ENCODE measurements at regions not wholly inside any gene's neighbourhood (a gene's known extent, or its start where the extent isn't known, plus 50 kb on each side); places are given as distances from the start of the nearest gene placed in this dataset.

DNA sequence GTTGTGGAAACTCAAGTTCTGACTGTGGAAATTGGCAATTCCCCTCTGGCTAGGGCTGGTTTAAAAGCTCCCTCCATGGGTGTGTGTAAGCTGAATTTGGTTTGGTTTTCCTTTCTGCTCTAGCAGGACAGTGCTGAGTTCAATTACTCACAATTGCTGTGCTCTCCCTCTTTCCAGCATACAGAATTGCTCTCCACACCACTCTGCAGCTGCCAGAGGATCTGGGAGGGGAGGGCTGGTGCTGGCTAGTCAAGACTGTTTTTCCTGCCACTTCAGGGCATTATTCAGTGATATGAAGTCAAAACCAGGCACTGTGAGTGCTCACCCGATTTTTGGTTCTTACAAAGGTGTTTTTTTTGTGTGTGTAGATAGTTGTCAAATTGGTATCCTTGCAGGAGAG, 336.9 kb upstream of the SLC24A2 start:
- H3K4me2 ChIP-seq (ENCODE audit: low read length) = no peak overlapping the region
- peaks cover 2% of the 10 kb centered on the region for H3K4me1 ChIP-seq (ENCODE audit: control insufficient read depth, low read depth, low read length)
- no peak overlapping the region for H3K23ac ChIP-seq (ENCODE audit: low read length)
- H3K18ac ChIP-seq (ENCODE audit: low read length) = no peak overlapping the region
- H2BK120ac ChIP-seq (ENCODE audit: low read depth, low read length) = no peak overlapping the region
- no peak overlapping the region for H3K56ac ChIP-seq (ENCODE audit: low read length)
- H3K27ac ChIP-seq (ENCODE audit: low read depth, low read length) = no peak overlapping the region
- no peak overlapping the region for H4K5ac ChIP-seq (ENCODE audit: low read length)
- no peaks in the 10 kb centered on the region for H3K79me1 ChIP-seq (ENCODE audit: low read length)
- H3K4me3 ChIP-seq (ENCODE audit: low read length) = no peak overlapping the region
- DNase-seq = no peak
- no peak overlapping the region for H2AK5ac ChIP-seq (ENCODE audit: low read length)
- no peaks in the 10 kb centered on the region for H3K27me3 ChIP-seq (ENCODE audit: insufficient read depth, low read length, poor library complexity)
- no peaks in the 10 kb centered on the region for H3K36me3 ChIP-seq (ENCODE audit: control insufficient read depth, insufficient read depth, low read length)
- H3K4ac ChIP-seq (ENCODE audit: low read depth, low read length) = no peak overlapping the region
- WGBS (ENCODE audit: extremely low coverage, insufficient coverage, low lambda C conversion rate) = no CpG with 5 or more reads among the region's 1 CpG
- H4K8ac ChIP-seq (ENCODE audit: low read depth, low read length) = no peak overlapping the region
- H2BK5ac ChIP-seq (ENCODE audit: low read length) = no peak overlapping the region
- no peak overlapping the region for H3K9ac ChIP-seq (ENCODE audit: low read length)
- no peaks in the 10 kb centered on the region for H3K79me2 ChIP-seq (ENCODE audit: control insufficient read depth, insufficient read depth, low read length)
- no peak overlapping the region for H2BK15ac ChIP-seq (replicated peaks; ENCODE audit: low read depth)

DNA sequence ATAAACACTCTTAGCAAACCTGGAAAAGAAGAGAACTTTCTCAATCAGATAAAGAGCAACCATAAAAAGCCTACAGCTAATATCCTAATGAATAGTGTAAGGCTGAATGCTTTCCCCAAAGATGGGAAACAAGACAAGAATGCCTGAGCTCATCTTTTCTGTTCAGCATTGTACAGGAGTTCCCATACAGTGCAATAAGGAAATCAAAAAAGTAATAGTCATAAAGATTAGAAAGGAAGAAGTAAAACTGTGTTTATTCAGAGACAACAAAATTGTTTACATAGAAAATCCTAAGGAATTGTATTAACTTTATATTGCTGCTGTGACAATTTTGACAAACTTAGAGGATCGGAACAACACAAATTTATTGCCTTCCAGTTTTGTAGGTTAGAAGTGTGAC, 330.7 kb upstream of the SLC24A2 start:
- H3K4ac ChIP-seq (ENCODE audit: low read depth, low read length) = no peak overlapping the region
- no peak overlapping the region for H3K4me2 ChIP-seq (ENCODE audit: low read length)
- H2AK5ac ChIP-seq (ENCODE audit: low read length) = no peak overlapping the region
- no CpG with 5 or more reads among the region's 1 CpG for WGBS (ENCODE audit: extremely low coverage, insufficient coverage, low lambda C conversion rate)
- H2BK15ac ChIP-seq (replicated peaks; ENCODE audit: low read depth) = no peak overlapping the region
- no peaks in the 10 kb centered on the region for H3K79me2 ChIP-seq (ENCODE audit: control insufficient read depth, insufficient read depth, low read length)
- H3K4me3 ChIP-seq (ENCODE audit: low read length) = no peak overlapping the region
- H3K18ac ChIP-seq (ENCODE audit: low read length) = no peak overlapping the region
- H2BK120ac ChIP-seq (ENCODE audit: low read depth, low read length) = no peak overlapping the region
- no peak overlapping the region for H3K56ac ChIP-seq (ENCODE audit: low read length)
- H3K27ac ChIP-seq (ENCODE audit: low read depth, low read length) = no peak overlapping the region
- no peaks in the 10 kb centered on the region for H3K27me3 ChIP-seq (ENCODE audit: insufficient read depth, low read length, poor library complexity)
- H3K9ac ChIP-seq (ENCODE audit: low read length) = no peak overlapping the region
- H3K23ac ChIP-seq (ENCODE audit: low read length) = no peak overlapping the region
- no peak overlapping the region for H2BK5ac ChIP-seq (ENCODE audit: low read length)
- H3K79me1 ChIP-seq (ENCODE audit: low read length) = no peaks in the 10 kb centered on the region
- no peaks in the 10 kb centered on the region for H3K36me3 ChIP-seq (ENCODE audit: control insufficient read depth, insufficient read depth, low read length)
- no peak overlapping the region for H4K5ac ChIP-seq (ENCODE audit: low read length)
- no peaks in the 10 kb centered on the region for H3K4me1 ChIP-seq (ENCODE audit: control insufficient read depth, low read depth, low read length)
- no peak for DNase-seq
- H4K8ac ChIP-seq (ENCODE audit: low read depth, low read length) = no peak overlapping the region

DNA sequence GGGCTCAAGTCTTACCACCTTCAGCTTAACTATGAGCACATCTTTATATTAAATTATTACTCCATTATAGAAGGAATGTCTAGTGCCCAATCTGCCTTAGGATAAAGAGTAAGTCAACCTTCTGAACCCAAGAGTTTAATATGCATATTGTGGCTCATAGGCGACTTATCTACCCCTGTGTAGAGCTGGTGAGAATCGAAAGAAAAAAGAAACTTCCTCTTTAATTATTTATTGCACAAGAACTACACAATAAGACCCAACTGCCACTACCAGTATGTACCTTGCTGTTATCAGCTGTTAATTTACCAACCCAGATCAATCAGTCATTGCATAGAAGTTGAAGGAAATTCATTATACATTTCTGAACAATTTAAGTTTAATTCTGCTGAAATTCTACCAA, 329.1 kb upstream of the SLC24A2 start:
- H3K27me3 ChIP-seq (ENCODE audit: insufficient read depth, low read length, poor library complexity) = no peaks in the 10 kb centered on the region
- H3K79me1 ChIP-seq (ENCODE audit: low read length) = no peaks in the 10 kb centered on the region
- no peaks in the 10 kb centered on the region for H3K36me3 ChIP-seq (ENCODE audit: control insufficient read depth, insufficient read depth, low read length)
- H3K18ac ChIP-seq (ENCODE audit: low read length) = no peak overlapping the region
- no peak overlapping the region for H2BK5ac ChIP-seq (ENCODE audit: low read length)
- H3K56ac ChIP-seq (ENCODE audit: low read length) = no peak overlapping the region
- no peak for DNase-seq
- H3K4me1 ChIP-seq (ENCODE audit: control insufficient read depth, low read depth, low read length) = no peaks in the 10 kb centered on the region
- no peak overlapping the region for H4K5ac ChIP-seq (ENCODE audit: low read length)
- H3K4me2 ChIP-seq (ENCODE audit: low read length) = no peak overlapping the region
- H3K9ac ChIP-seq (ENCODE audit: low read length) = no peak overlapping the region
- H3K79me2 ChIP-seq (ENCODE audit: control insufficient read depth, insufficient read depth, low read length) = no peaks in the 10 kb centered on the region
- H3K27ac ChIP-seq (ENCODE audit: low read depth, low read length) = no peak overlapping the region
- WGBS (ENCODE audit: extremely low coverage, insufficient coverage, low lambda C conversion rate) = no CpG with 5 or more reads among the region's 2 CpGs
- H2AK5ac ChIP-seq (ENCODE audit: low read length) = no peak overlapping the region
- no peak overlapping the region for H2BK120ac ChIP-seq (ENCODE audit: low read depth, low read length)
- H3K4ac ChIP-seq (ENCODE audit: low read depth, low read length) = no peak overlapping the region
- no peak overlapping the region for H3K23ac ChIP-seq (ENCODE audit: low read length)
- H4K8ac ChIP-seq (ENCODE audit: low read depth, low read length) = no peak overlapping the region
- no peak overlapping the region for H3K4me3 ChIP-seq (ENCODE audit: low read length)
- H2BK15ac ChIP-seq (replicated peaks; ENCODE audit: low read depth) = no peak overlapping the region

DNA sequence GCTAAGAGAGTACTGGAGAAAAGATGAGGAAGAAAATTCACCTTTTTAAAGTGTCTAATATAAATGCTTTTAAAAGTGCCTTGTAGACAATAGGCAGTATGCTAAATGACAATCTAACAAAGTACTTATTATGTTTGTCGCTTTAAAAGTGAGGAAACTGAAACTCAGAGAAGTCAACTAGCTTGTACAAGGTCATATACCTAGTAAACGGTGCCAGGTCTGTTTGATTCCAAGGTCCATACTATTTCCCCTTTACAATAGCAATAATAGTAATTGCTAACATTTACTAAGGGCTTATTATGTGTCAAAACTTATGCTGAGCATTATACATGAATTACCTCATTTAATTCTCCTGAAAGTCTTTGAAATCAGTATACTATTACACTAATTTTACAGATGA, 328.6 kb upstream of the SLC24A2 start:
- no peaks in the 10 kb centered on the region for H3K79me2 ChIP-seq (ENCODE audit: control insufficient read depth, insufficient read depth, low read length)
- H3K27me3 ChIP-seq (ENCODE audit: insufficient read depth, low read length, poor library complexity) = no peaks in the 10 kb centered on the region
- H3K4me3 ChIP-seq (ENCODE audit: low read length) = no peak overlapping the region
- no peak overlapping the region for H2BK5ac ChIP-seq (ENCODE audit: low read length)
- no peak for DNase-seq
- no peak overlapping the region for H3K4ac ChIP-seq (ENCODE audit: low read depth, low read length)
- H3K79me1 ChIP-seq (ENCODE audit: low read length) = no peaks in the 10 kb centered on the region
- H3K36me3 ChIP-seq (ENCODE audit: control insufficient read depth, insufficient read depth, low read length) = no peaks in the 10 kb centered on the region
- no peak overlapping the region for H3K4me2 ChIP-seq (ENCODE audit: low read length)
- H3K18ac ChIP-seq (ENCODE audit: low read length) = no peak overlapping the region
- no peak overlapping the region for H3K23ac ChIP-seq (ENCODE audit: low read length)
- H2AK5ac ChIP-seq (ENCODE audit: low read length) = no peak overlapping the region
- no peak overlapping the region for H3K9ac ChIP-seq (ENCODE audit: low read length)
- H3K4me1 ChIP-seq (ENCODE audit: control insufficient read depth, low read depth, low read length) = no peaks in the 10 kb centered on the region
- no peak overlapping the region for H2BK120ac ChIP-seq (ENCODE audit: low read depth, low read length)
- no peak overlapping the region for H4K5ac ChIP-seq (ENCODE audit: low read length)
- H4K8ac ChIP-seq (ENCODE audit: low read depth, low read length) = no peak overlapping the region
- H3K56ac ChIP-seq (ENCODE audit: low read length) = no peak overlapping the region
- no CpG with 5 or more reads among the region's 2 CpGs for WGBS (ENCODE audit: extremely low coverage, insufficient coverage, low lambda C conversion rate)
- H2BK15ac ChIP-seq (replicated peaks; ENCODE audit: low read depth) = no peak overlapping the region
- H3K27ac ChIP-seq (ENCODE audit: low read depth, low read length) = no peak overlapping the region

DNA sequence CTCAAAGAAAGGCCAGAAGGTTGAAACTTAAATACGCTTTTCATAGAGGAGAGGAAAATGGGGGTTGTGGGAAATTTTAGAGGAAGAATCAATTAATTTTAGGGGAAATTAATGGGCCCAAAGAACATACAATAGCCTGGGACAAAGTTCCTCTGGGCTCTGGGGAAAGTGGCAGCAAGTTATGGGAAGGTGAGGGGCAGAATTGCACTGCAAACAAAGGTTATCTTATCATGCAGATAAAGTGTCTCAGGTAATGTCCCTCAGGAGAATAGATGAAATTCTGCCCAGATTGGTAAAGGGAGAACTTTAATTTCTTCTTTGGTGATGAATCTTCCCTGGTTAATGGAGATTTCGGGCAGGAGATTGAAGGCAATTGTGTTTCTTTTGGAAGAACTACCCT, 326.1 kb upstream of the SLC24A2 start:
- no peak overlapping the region for H2BK120ac ChIP-seq (ENCODE audit: low read depth, low read length)
- no peak overlapping the region for H4K8ac ChIP-seq (ENCODE audit: low read depth, low read length)
- H3K23ac ChIP-seq (ENCODE audit: low read length) = no peak overlapping the region
- H3K18ac ChIP-seq (ENCODE audit: low read length) = no peak overlapping the region
- H4K5ac ChIP-seq (ENCODE audit: low read length) = no peak overlapping the region
- no peak overlapping the region for H2BK15ac ChIP-seq (replicated peaks; ENCODE audit: low read depth)
- H3K56ac ChIP-seq (ENCODE audit: low read length) = no peak overlapping the region
- no peaks in the 10 kb centered on the region for H3K79me2 ChIP-seq (ENCODE audit: control insufficient read depth, insufficient read depth, low read length)
- no peaks in the 10 kb centered on the region for H3K27me3 ChIP-seq (ENCODE audit: insufficient read depth, low read length, poor library complexity)
- no peaks in the 10 kb centered on the region for H3K36me3 ChIP-seq (ENCODE audit: control insufficient read depth, insufficient read depth, low read length)
- WGBS (ENCODE audit: extremely low coverage, insufficient coverage, low lambda C conversion rate) = no CpG with 5 or more reads among the region's 2 CpGs
- H3K4ac ChIP-seq (ENCODE audit: low read depth, low read length) = no peak overlapping the region
- no peak overlapping the region for H2AK5ac ChIP-seq (ENCODE audit: low read length)
- H3K27ac ChIP-seq (ENCODE audit: low read depth, low read length) = no peak overlapping the region
- H3K4me2 ChIP-seq (ENCODE audit: low read length) = no peak overlapping the region
- no peaks in the 10 kb centered on the region for H3K79me1 ChIP-seq (ENCODE audit: low read length)
- no peaks in the 10 kb centered on the region for H3K4me1 ChIP-seq (ENCODE audit: control insufficient read depth, low read depth, low read length)
- H3K4me3 ChIP-seq (ENCODE audit: low read length) = no peak overlapping the region
- H2BK5ac ChIP-seq (ENCODE audit: low read length) = no peak overlapping the region
- no peak overlapping the region for H3K9ac ChIP-seq (ENCODE audit: low read length)
- DNase-seq = no peak

DNA sequence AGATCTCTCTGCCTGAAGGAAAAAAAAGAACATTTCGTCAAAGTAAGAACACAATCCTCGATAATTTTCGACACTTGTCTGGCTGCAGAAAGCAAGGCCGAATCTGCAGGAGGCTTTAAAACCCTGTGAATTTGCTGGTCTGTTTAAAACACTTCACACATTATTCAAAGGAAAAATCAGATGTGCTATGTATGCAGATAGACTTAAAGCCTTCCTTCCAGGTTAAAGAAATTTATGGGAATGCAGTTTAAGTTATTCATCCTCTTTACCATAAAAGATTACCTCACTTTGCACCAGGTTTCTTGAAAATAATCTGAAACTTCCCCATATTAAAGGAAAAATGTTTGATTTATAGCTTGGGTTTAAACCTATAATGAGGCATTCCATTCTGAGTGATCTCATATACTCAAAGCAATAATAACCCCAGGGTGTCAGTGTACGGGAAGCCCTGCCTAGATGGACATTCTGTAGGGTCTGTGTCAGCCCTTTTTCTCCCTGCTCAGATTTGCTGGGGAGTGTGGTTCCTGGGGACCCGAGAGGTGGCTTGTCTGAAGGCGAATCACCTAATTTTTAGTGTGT, 323.5 kb upstream of the SLC24A2 start:
- Histone ChIP-seq H3K36me3 (ENCODE audit: control insufficient read depth, insufficient read depth, low read length) (no peaks in the 10 kb centered on the region), H3K79me2 (ENCODE audit: control insufficient read depth, insufficient read depth, low read length) (no peaks in the 10 kb centered on the region), H3K4ac (ENCODE audit: low read depth, low read length) (no peak overlapping the region), H3K4me2 (ENCODE audit: low read length) (no peak overlapping the region), H2BK5ac (ENCODE audit: low read length) (no peak overlapping the region), H3K18ac (ENCODE audit: low read length) (no peak overlapping the region), H3K4me3 (ENCODE audit: low read length) (no peak overlapping the region), H3K4me1 (ENCODE audit: control insufficient read depth, low read depth, low read length) (no peaks in the 10 kb centered on the region), H2BK120ac (ENCODE audit: low read depth, low read length) (no peak overlapping the region), H2BK15ac (replicated peaks; ENCODE audit: low read depth) (no peak overlapping the region), H3K27ac (ENCODE audit: low read depth, low read length) (no peak overlapping the region), H3K27me3 (ENCODE audit: insufficient read depth, low read length, poor library complexity) (peaks cover 2% of the 10 kb centered on the region), H3K9ac (ENCODE audit: low read length) (no peak overlapping the region), H3K79me1 (ENCODE audit: low read length) (no peaks in the 10 kb centered on the region), H4K8ac (ENCODE audit: low read depth, low read length) (no peak overlapping the region), H3K23ac (ENCODE audit: low read length) (no peak overlapping the region), H4K5ac (ENCODE audit: low read length) (no peak overlapping the region), H2AK5ac (ENCODE audit: low read length) (no peak overlapping the region), H3K56ac (ENCODE audit: low read length) (no peak overlapping the region)
- no peak for DNase-seq
- no CpG with 5 or more reads among the region's 7 CpGs for WGBS (ENCODE audit: extremely low coverage, insufficient coverage, low lambda C conversion rate)

All from mesendoderm (in vitro differentiated cells).